H1 (cell line): ENCODE measurements at regions not wholly inside any gene's neighbourhood (a gene's known extent, or its start where the extent isn't known, plus 50 kb on each side); places are given as distances from the start of the nearest gene placed in this dataset.

Source experiments
- CTCF ChIA-PET: fragments of 300-600 bp; sonication (Branson Sonifier 250); formaldehyde crosslinking; loops from one replicate; lab custom pipeline; 2021; ENCODE audit not compliant: partially characterized antibody; lab: Charles Lee
- POLR2A ChIA-PET: fragments of 300-600 bp; sonication (Branson Sonifier 250); formaldehyde crosslinking; loops from one replicate; lab custom pipeline; 2021; ENCODE audit warnings: inconsistent platforms; ENCODE audit not compliant: partially characterized antibody; lab: Charles Lee
- DNase-seq, 2 experiments: peaks; one replicate each; pipeline versions ENCODE4 v3.0.0 to v3.0.0-alpha.2; 2010 to 2022; ENCODE audit warnings: low spot score in 2 of 2, low read depth in 1 of 2, mixed read lengths in 1 of 2
- FAIRE-seq: peaks from 2 replicates; lab custom pipeline; 2011; peaks lifted over from hg19 to GRCh38; lab: Jason Lieb, UNC
- H2AFZ ChIP-seq: 2 replicates; pipeline ENCODE4 v1.8.1; 2012; ENCODE audit warnings: low read length, inconsistent platforms
- H2AK5ac ChIP-seq: 2 replicates; pipeline ENCODE4 v1.6.1; 2013; ENCODE audit warnings: low read depth, low read length
- H2BK120ac ChIP-seq: replicated peaks from 2 replicates; pipeline ENCODE3; 2013; ENCODE audit warnings: low read depth, low read length, inconsistent platforms
- H2BK12ac ChIP-seq: 2 replicates; pipeline ENCODE4 v1.6.1; 2013; ENCODE audit warnings: low read depth, low read length
- H2BK15ac ChIP-seq: 2 replicates; pipeline ENCODE4 v1.6.1; 2013; ENCODE audit warnings: low read length
- H2BK20ac ChIP-seq: 2 replicates; pipeline ENCODE4 v1.6.1; 2013; ENCODE audit warnings: low read length
- H2BK5ac ChIP-seq: 2 replicates; pipeline ENCODE4 v1.6.1; 2013; ENCODE audit warnings: low read depth, low read length
- H3K14ac ChIP-seq: 2 replicates; pipeline ENCODE4 v1.6.1; 2013; ENCODE audit warnings: inconsistent platforms; ENCODE audit not compliant: insufficient read length
- H3K18ac ChIP-seq: 2 replicates; pipeline ENCODE4 v1.6.1; 2013; ENCODE audit warnings: low read length; ENCODE audit errors: extremely low read depth
- H3K23ac ChIP-seq: 2 replicates; pipeline ENCODE4 v1.6.1; 2013; ENCODE audit warnings: inconsistent platforms; ENCODE audit not compliant: insufficient read length
- H3K23me2 ChIP-seq: 2 replicates; pipeline ENCODE4 v1.6.1; 2013; ENCODE audit warnings: low read depth, low read length
- H3K27ac ChIP-seq: 2 replicates; pipeline ENCODE4 v1.6.1; 2011; ENCODE audit warnings: low read depth, low read length, inconsistent platforms
- H3K27me3 ChIP-seq, 4 experiments: replicated peaks in 1 of 4; 1 replicate in 1 of 4; 2 replicates in 3 of 4; pipeline versions ENCODE4 v1.6.1 to v1.8.1; 2011 to 2013; ENCODE audit warnings: low read length in 3 of 4, mild to moderate bottlenecking in 3 of 4, inconsistent platforms in 2 of 4, mixed read lengths in 2 of 4, moderate library complexity in 1 of 4; ENCODE audit not compliant: control insufficient read depth in 3 of 4, insufficient read depth in 3 of 4; ENCODE audit errors: extremely low read depth in 1 of 4
- H3K36me3 ChIP-seq, 4 experiments: 2 replicates each; pipeline versions ENCODE4 v1.6.1 to v1.8.1; 2011 to 2013; ENCODE audit warnings: mild to moderate bottlenecking in 4 of 4, low read length in 3 of 4, moderate library complexity in 2 of 4, control low read depth in 1 of 4, inconsistent platforms in 1 of 4; ENCODE audit not compliant: insufficient read depth in 4 of 4, control insufficient read depth in 2 of 4
- H3K4ac ChIP-seq: replicated peaks from 2 replicates; pipeline ENCODE3; 2013; ENCODE audit warnings: low read length, low read depth, mixed read lengths, inconsistent platforms; ENCODE audit not compliant: insufficient read length
- H3K4me1 ChIP-seq, 4 experiments: replicated peaks in 1 of 4; 1 replicate in 1 of 4; 2 replicates in 3 of 4; pipeline versions ENCODE4 v1.6.1 to v1.8.1; 2011 to 2013; ENCODE audit warnings: low read length in 3 of 4, inconsistent platforms in 2 of 4, mixed read lengths in 1 of 4; ENCODE audit not compliant: insufficient read depth in 4 of 4, control insufficient read depth in 3 of 4
- H3K4me2 ChIP-seq, 2 experiments: 2 replicates each; pipeline versions ENCODE4 v1.6.1 to v1.8.1; 2011 to 2013; ENCODE audit warnings: low read depth in 2 of 2, low read length in 2 of 2, control low read depth in 1 of 2, inconsistent platforms in 1 of 2, mild to moderate bottlenecking in 1 of 2; ENCODE audit not compliant: insufficient read depth in 1 of 2
- H3K4me3 ChIP-seq, 4 experiments: fragments of 200-600, 300-600 bp in 1 of 4; sonication (generic), shearing (Covaris generic), sonication (Bioruptor Twin) in 1 of 4; 2 replicates each; pipeline versions ENCODE4 v1.5.1 to v1.8.1; 2011 to 2016; ENCODE audit warnings: low read length in 4 of 4, low read depth in 3 of 4, control low read depth in 2 of 4, inconsistent platforms in 2 of 4, mild to moderate bottlenecking in 2 of 4, mixed read lengths in 1 of 4, moderate library complexity in 1 of 4; ENCODE audit not compliant: insufficient read depth in 2 of 4; ENCODE audit errors: extremely low read depth in 1 of 4
- H3K56ac ChIP-seq: replicated peaks from 2 replicates; pipeline ENCODE3; 2013; ENCODE audit warnings: low read depth, mild to moderate bottlenecking, mixed read lengths, low read length, inconsistent platforms; ENCODE audit not compliant: insufficient read length
- H3K79me1 ChIP-seq: 2 replicates; pipeline ENCODE4 v1.6.1; 2013; ENCODE audit warnings: low read depth, low read length, control low read depth
- H3K79me2 ChIP-seq, 2 experiments: 2 replicates each; pipeline versions ENCODE4 v1.6.1 to v1.8.1; 2012 to 2013; ENCODE audit warnings: low read length in 2 of 2, mild to moderate bottlenecking in 2 of 2, inconsistent platforms in 1 of 2; ENCODE audit not compliant: insufficient read depth in 2 of 2, control insufficient read depth in 1 of 2
- H3K9ac ChIP-seq, 4 experiments: replicated peaks in 1 of 4; 1 replicate in 1 of 4; 2 replicates in 3 of 4; pipeline versions ENCODE4 v1.6.1 to v1.8.1; 2011 to 2013; ENCODE audit warnings: low read depth in 3 of 4, low read length in 3 of 4, control low read depth in 2 of 4, mild to moderate bottlenecking in 2 of 4, moderate library complexity in 2 of 4, inconsistent platforms in 1 of 4; ENCODE audit errors: extremely low read depth in 1 of 4
- H3K9me3 ChIP-seq, 2 experiments: 2 replicates each; pipeline versions ENCODE4 v1.6.1 to v1.8.1; 2012 to 2013; ENCODE audit warnings: mild to moderate bottlenecking in 2 of 2, moderate library complexity in 2 of 2, control low read depth in 1 of 2, inconsistent platforms in 1 of 2, low read depth in 1 of 2, low read length in 1 of 2, mixed read lengths in 1 of 2; ENCODE audit not compliant: insufficient read depth in 2 of 2
- H4K20me1 ChIP-seq, 2 experiments: replicated peaks in 1 of 2; 2 replicates each; pipeline versions ENCODE3 to v1.8.1; 2011 to 2013; ENCODE audit warnings: inconsistent platforms in 2 of 2, low read length in 2 of 2, mild to moderate bottlenecking in 1 of 2; ENCODE audit not compliant: insufficient read depth in 2 of 2, control insufficient read depth in 1 of 2
- H4K5ac ChIP-seq: 2 replicates; pipeline ENCODE4 v1.6.1; 2013; ENCODE audit warnings: low read length, low read depth, mixed read lengths, inconsistent platforms; ENCODE audit not compliant: insufficient read length
- H4K8ac ChIP-seq: 2 replicates; pipeline ENCODE4 v1.8.0; 2013; ENCODE audit warnings: mild to moderate bottlenecking, moderate library complexity, low read length, inconsistent platforms; ENCODE audit not compliant: insufficient read depth; ENCODE audit errors: extremely low read depth
- H4K91ac ChIP-seq: replicated peaks from 2 replicates; pipeline ENCODE3; 2013; ENCODE audit warnings: low read length, mixed read lengths, inconsistent platforms; ENCODE audit not compliant: insufficient read length
- ASH2L ChIP-seq: fragments of 200-600, 300-600 bp; sonication (generic); IDR thresholded peaks from one replicate; pipeline ENCODE4 v1.7.1; 2017; ENCODE audit warnings: low read length
- ATF2 ChIP-seq: IDR thresholded peaks from 2 replicates; pipeline ENCODE4 v1.6.1; 2012; ENCODE audit warnings: low read length, inconsistent platforms
- FOSL1 ChIP-seq: IDR thresholded peaks from 2 replicates; pipeline ENCODE4 v1.6.1; 2011; ENCODE audit warnings: mild to moderate bottlenecking, low read depth, low read length, moderate library complexity; ENCODE audit not compliant: insufficient read depth
- JUN ChIP-seq: IDR thresholded peaks from 2 replicates; pipeline ENCODE4 v1.6.1; 2011; ENCODE audit warnings: low read depth, mild to moderate bottlenecking, improper control_type of control experiment, low read length
- KDM5A ChIP-seq: fragments of 200-600 bp; IDR thresholded peaks from 2 replicates; pipeline ENCODE4 v1.7.1; 2012; ENCODE audit warnings: mild to moderate bottlenecking, low read length, inconsistent platforms, mixed read lengths
- MAFK ChIP-seq: IDR thresholded peaks from 2 replicates; pipeline ENCODE4 v1.6.1; 2012; ENCODE audit warnings: low read depth, mild to moderate bottlenecking, improper control_type of control experiment, low read length
- POLR2A ChIP-seq, 2 experiments: IDR thresholded peaks; 1 replicate in 1 of 2; 2 replicates in 1 of 2; pipeline ENCODE4 v1.6.1; 2011; ENCODE audit warnings: low read depth in 2 of 2, low read length in 2 of 2, mild to moderate bottlenecking in 2 of 2; ENCODE audit errors: control extremely low read depth in 1 of 2
- POU5F1 ChIP-seq: IDR thresholded peaks from 2 replicates; pipeline ENCODE4 v1.6.1; 2011; ENCODE audit warnings: low read depth, mild to moderate bottlenecking, low read length, moderate library complexity
- SAP30 ChIP-seq: fragments of 300-600 bp; sonication (generic); IDR thresholded peaks from 2 replicates; pipeline ENCODE4 v1.7.1; 2012; ENCODE audit warnings: low read length, moderate library complexity, mild to moderate bottlenecking, inconsistent platforms; ENCODE audit not compliant: insufficient read depth, insufficient replicate concordance
- SIN3A ChIP-seq, 2 experiments: IDR thresholded peaks in 1 of 2; conservative IDR thresholded peaks in 1 of 2; 2 replicates each; pipeline ENCODE4 v1.6.1; 2011 to 2012; ENCODE audit warnings: low read length in 2 of 2, improper control_type of control experiment in 1 of 2, low read depth in 1 of 2, mild to moderate bottlenecking in 1 of 2
- SIX5 ChIP-seq: IDR thresholded peaks from 2 replicates; pipeline ENCODE4 v1.6.1; 2011; ENCODE audit warnings: mild to moderate bottlenecking, low read depth, low read length
- SRF ChIP-seq: IDR thresholded peaks from 2 replicates; pipeline ENCODE4 v1.6.1; 2011; ENCODE audit warnings: mild to moderate bottlenecking, low read depth, low read length, moderate library complexity
- TBP ChIP-seq: IDR thresholded peaks from 2 replicates; pipeline ENCODE4 v1.6.1; 2011; ENCODE audit warnings: low read depth, low read length, improper control_type of control experiment
- WGBS, 2 experiments: shearing (Covaris generic) in 1 of 2; methylation state at CpG; one replicate each; pipeline versions ENCODE4 v1.1.6 to v1.1.7; 2013 to 2015; ENCODE audit warnings: low lambda C conversion rate in 2 of 2, mixed read lengths in 2 of 2, inconsistent platforms in 1 of 2, low coverage in 1 of 2, missing lambda C conversion rate in 1 of 2; ENCODE audit not compliant: insufficient replicate concordance in 2 of 2, insufficient coverage in 1 of 2, insufficient read length in 1 of 2; ENCODE audit errors: extremely low coverage in 1 of 2, missing lambda C conversion rate in 1 of 2; 5-methylcytosine and 5-hydroxymethylcytosine counted together

GRCh38 chr18:64645753-64646152 lies 496.9 kb upstream of the LINC00305 start:
- H4K91ac ChIP-seq, result no peak overlapping the region
- H3K79me2 ChIP-seq, result no peaks in the 10 kb centered on the region
- no peaks in the 10 kb centered on the region for H3K23me2 ChIP-seq
- no peak overlapping the region for H3K14ac ChIP-seq
- peak overlapping the region; percentile 57 for H2BK120ac ChIP-seq
- no peak overlapping the region for H2AK5ac ChIP-seq
- no peaks in the 10 kb centered on the region for H3K4me1 ChIP-seq
- no peak overlapping the region for H3K56ac ChIP-seq
- no peak overlapping the region for H2AFZ ChIP-seq
- no peaks in the 10 kb centered on the region for H3K36me3 ChIP-seq
- no peaks in the 10 kb centered on the region for H3K27me3 ChIP-seq
- ChIA-PET POLR2A (no interaction called here), CTCF (interaction anchor here (0.9 kb wide), 1 partner anchor 11 kb away, joined by 3 read pairs; no protein-coding TSS in a partner anchor)
- no peaks in the 10 kb centered on the region for H4K20me1 ChIP-seq
- H2BK20ac ChIP-seq, result 0 out of 2 replicates have a peak overlapping the region, but pooled peaks have one; percentile 21
- H3K27ac ChIP-seq, result no peak overlapping the region
- H2BK5ac ChIP-seq, result no peak overlapping the region
- no peak overlapping the region for H2BK15ac ChIP-seq
- no peak overlapping the region for H3K4me2 ChIP-seq
- no peak overlapping the region for H4K8ac ChIP-seq
- no peaks in the 10 kb centered on the region; a peak in 1 of 4 replicates for H3K9me3 ChIP-seq
- DNase-seq (no peak), FAIRE-seq (no peak)
- WGBS, 2 experiments, result 95% methylated on average over 5 of the region's 5 CpGs; no CpG with 5 or more reads in 1 of the 2 experiments
- no peak overlapping the region for H3K9ac ChIP-seq
- no peak overlapping the region for H3K4me3 ChIP-seq
- no peak overlapping the region for H2BK12ac ChIP-seq
- no peak overlapping the region for H3K4ac ChIP-seq
- no peak overlapping the region for H4K5ac ChIP-seq
- H3K23ac ChIP-seq, result no peak overlapping the region
- H3K18ac ChIP-seq, result no peak overlapping the region
- H3K79me1 ChIP-seq, result no peaks in the 10 kb centered on the region
- TF ChIP-seq JUN (no peak), ASH2L (no peak), POLR2A (IDR thresholded peaks at IDR 0.05; ENCODE audit: control extremely low read depth in 1 of 2, low read depth in 2 of 2, low read length in 2 of 2) (no peak), TBP (no peak), SRF (no peak), SAP30 (no peak), FOSL1 (no peak), KDM5A (no peak), ATF2 (no peak), POU5F1 (no peak), SIN3A (conservative IDR thresholded peaks at IDR 0.05 in 1 of 2, IDR thresholded peaks at IDR 0.05 in 1 of 2; ENCODE audit: low read depth in 1 of 2, low read length in 2 of 2) (no peak), SIX5 (no peak), MAFK (no peak)
